Smooth muscle cell of the brain vasculature (primary cell): ENCODE measurements at regions not wholly inside any gene's neighbourhood (a gene's known extent, or its start where the extent isn't known, plus 50 kb on each side); places are given as distances from the start of the nearest gene placed in this dataset.
"Not testable (repeated sequence)": the region's sequence is repeated elsewhere in the genome, so short reads cannot be mapped to it uniquely, and the experiment has no call there.

Source experiments
- DNase-seq: peaks from one replicate; pipeline ENCODE4 v3.0.0-alpha.2; 2012; ENCODE audit warnings: low read depth, low spot score

GRCh38 chr1:56268519-56269140 lies 310.7 kb downstream of the PLPP3 start:
- DNase-seq: no peak

GRCh38 chr1:56267611-56268010 lies 311.8 kb downstream of the PLPP3 start:
- no peak for DNase-seq

GRCh38 chr1:56266359-56266758 lies 313.0 kb downstream of the PLPP3 start:
- DNase-seq: no peak

- no peak for DNase-seq
These were observed 314.1 kb downstream of the PLPP3 start for GRCh38 chr1:56265216-56265615.

GRCh38 chr1:56263908-56264307 lies 315.5 kb downstream of the PLPP3 start:
- no peak for DNase-seq

- DNase-seq: no peak
These were observed 321.0 kb downstream of the PLPP3 start for GRCh38 chr1:56258371-56258770.

GRCh38 chr1:56257726-56258125 lies 321.6 kb downstream of the PLPP3 start:
- DNase-seq: no peak

GRCh38 chr1:56256153-56257000 lies 323.0 kb downstream of the PLPP3 start:
- DNase-seq: no peak

GRCh38 chr1:56255516-56256152 lies 323.7 kb downstream of the PLPP3 start:
- no peak for DNase-seq

GRCh38 chr1:56254130-56254529 lies 325.2 kb downstream of the PLPP3 start:
- no peak for DNase-seq

GRCh38 chr1:56250809-56251208 lies 328.6 kb downstream of the PLPP3 start:
- no peak for DNase-seq

GRCh38 chr1:56249234-56249633 lies 330.1 kb downstream of the PLPP3 start:
- DNase-seq: no peak

- DNase-seq: no peak
These were observed 331.2 kb downstream of the PLPP3 start for GRCh38 chr1:56248138-56248537.

GRCh38 chr1:56246726-56247125 lies 332.6 kb downstream of the PLPP3 start:
- DNase-seq: not testable (repeated sequence)

GRCh38 chr1:56240400-56240799 lies 339.0 kb downstream of the PLPP3 start:
- no peak for DNase-seq

- no peak for DNase-seq
These were observed 341.8 kb downstream of the PLPP3 start for GRCh38 chr1:56237491-56238064.

- no peak for DNase-seq
These were observed 342.7 kb downstream of the PLPP3 start for GRCh38 chr1:56236688-56237087.

GRCh38 chr1:56235909-56236510 lies 343.4 kb downstream of the PLPP3 start:
- DNase-seq: no peak

GRCh38 chr1:56229186-56229585 lies 350.2 kb downstream of the PLPP3 start:
- DNase-seq: no peak

GRCh38 chr1:56227886-56228285 lies 351.5 kb downstream of the PLPP3 start:
- DNase-seq: no peak

- no peak for DNase-seq
These were observed 352.0 kb downstream of the PLPP3 start for GRCh38 chr1:56227401-56227800.
